ENCODE measurements at regions not wholly inside any gene's neighbourhood (a gene's known extent, or its start where the extent isn't known, plus 50 kb on each side); places are given as distances from the start of the nearest gene placed in this dataset.
A peak's percentile ranks its signal among the peaks of the same experiment; 100 is the strongest.

GRCh38 chr2:172213116-172213860 lies 110.6 kb upstream of the DLX2 start:
- TF ChIP-seq GATA1 (IDR thresholded peaks at IDR 0.05; ENCODE audit: low read depth, low read length): no peak
- no peak for TF ChIP-seq POLR2A (IDR thresholded peaks at IDR 0.05; ENCODE audit: low read length)
- DNase-seq: no peak

- no peak for DNase-seq
- no peak for TF ChIP-seq POLR2A (IDR thresholded peaks at IDR 0.05; ENCODE audit: low read length)
- TF ChIP-seq GATA1 (IDR thresholded peaks at IDR 0.05; ENCODE audit: low read depth, low read length): no peak
Measured at GRCh38 chr2:172214252-172214651, 111.6 kb upstream of the DLX2 start.

- TF ChIP-seq POLR2A (IDR thresholded peaks at IDR 0.05; ENCODE audit: low read length): no peak
- TF ChIP-seq GATA1 (IDR thresholded peaks at IDR 0.05; ENCODE audit: low read depth, low read length): no peak
- DNase-seq: no peak
Measured at GRCh38 chr2:172215172-172215935, 112.7 kb upstream of the DLX2 start.

GRCh38 chr2:172215936-172216335 lies 113.2 kb upstream of the DLX2 start:
- DNase-seq: no peak
- TF ChIP-seq POLR2A (IDR thresholded peaks at IDR 0.05; ENCODE audit: low read length) (no peak), GATA1 (IDR thresholded peaks at IDR 0.05; ENCODE audit: low read depth, low read length) (no peak)

- TF ChIP-seq POLR2A (IDR thresholded peaks at IDR 0.05; ENCODE audit: low read length): no peak
- TF ChIP-seq GATA1 (IDR thresholded peaks at IDR 0.05; ENCODE audit: low read depth, low read length): no peak
Measured at GRCh38 chr2:172216477-172216876, 113.8 kb upstream of the DLX2 start.

GRCh38 chr2:172219201-172219600 lies 116.5 kb upstream of the DLX2 start:
- no peak for TF ChIP-seq POLR2A (IDR thresholded peaks at IDR 0.05; ENCODE audit: low read length)
- no peak for TF ChIP-seq GATA1 (IDR thresholded peaks at IDR 0.05; ENCODE audit: low read depth, low read length)
- no peak for DNase-seq

More at GRCh38 chr2:172216477-172216876, 113.8 kb upstream of the DLX2 start:
- DNase-seq: no peak

- DNase-seq: no peak
- no peak for TF ChIP-seq GATA1 (IDR thresholded peaks at IDR 0.05; ENCODE audit: low read depth, low read length)
- no peak for TF ChIP-seq POLR2A (IDR thresholded peaks at IDR 0.05; ENCODE audit: low read length)
Measured at GRCh38 chr2:172220121-172220520, 117.4 kb upstream of the DLX2 start.

GRCh38 chr2:172223601-172224054 lies 120.9 kb upstream of the DLX2 start:
- DNase-seq: no peak
- TF ChIP-seq GATA1 (IDR thresholded peaks at IDR 0.05; ENCODE audit: low read depth, low read length) (no peak), POLR2A (IDR thresholded peaks at IDR 0.05; ENCODE audit: low read length) (no peak)

GRCh38 chr2:172225786-172226185 lies 123.1 kb upstream of the DLX2 start:
- TF ChIP-seq GATA1 (IDR thresholded peaks at IDR 0.05; ENCODE audit: low read depth, low read length): no peak
- DNase-seq: no peak

GRCh38 chr2:172226244-172227061 lies 123.8 kb upstream of the DLX2 start:
- peak in 1 of 2 experiments; percentile 8 for DNase-seq
- TF ChIP-seq POLR2A (IDR thresholded peaks at IDR 0.05; ENCODE audit: low read length): no peak
- no peak for TF ChIP-seq GATA1 (IDR thresholded peaks at IDR 0.05; ENCODE audit: low read depth, low read length)

- TF ChIP-seq GATA1 (IDR thresholded peaks at IDR 0.05; ENCODE audit: low read depth, low read length) (no peak), POLR2A (IDR thresholded peaks at IDR 0.05; ENCODE audit: low read length) (no peak)
- no peak for DNase-seq
Measured at GRCh38 chr2:172227719-172228118, 125.0 kb upstream of the DLX2 start.

GRCh38 chr2:172228177-172228808 lies 125.6 kb upstream of the DLX2 start:
- TF ChIP-seq GATA1 (IDR thresholded peaks at IDR 0.05; ENCODE audit: low read depth, low read length): no peak
- no peak for TF ChIP-seq POLR2A (IDR thresholded peaks at IDR 0.05; ENCODE audit: low read length)
- DNase-seq: no peak

- DNase-seq: no peak
- TF ChIP-seq POLR2A (IDR thresholded peaks at IDR 0.05; ENCODE audit: low read length) (no peak), GATA1 (IDR thresholded peaks at IDR 0.05; ENCODE audit: low read depth, low read length) (no peak)
Measured at GRCh38 chr2:172229125-172229524, 126.4 kb upstream of the DLX2 start.
